Stimulated activated CD8-positive, alpha-beta memory T cell treated with anti-CD3 and anti-CD28 coated beads, Interleukin-4, amount 100 ng/mL, for 4 hours (primary cell): ENCODE measurements at regions not wholly inside any gene's neighbourhood (a gene's known extent, or its start where the extent isn't known, plus 50 kb on each side); places are given as distances from the start of the nearest gene placed in this dataset.

ENCODE experiments used
- DNase-seq, 2 donors: peaks; one replicate each; pipeline ENCODE4 v3.0.0-alpha.2; 2020; ENCODE audit warnings: low read depth in 2 of 2, low spot score in 1 of 2

DNA sequence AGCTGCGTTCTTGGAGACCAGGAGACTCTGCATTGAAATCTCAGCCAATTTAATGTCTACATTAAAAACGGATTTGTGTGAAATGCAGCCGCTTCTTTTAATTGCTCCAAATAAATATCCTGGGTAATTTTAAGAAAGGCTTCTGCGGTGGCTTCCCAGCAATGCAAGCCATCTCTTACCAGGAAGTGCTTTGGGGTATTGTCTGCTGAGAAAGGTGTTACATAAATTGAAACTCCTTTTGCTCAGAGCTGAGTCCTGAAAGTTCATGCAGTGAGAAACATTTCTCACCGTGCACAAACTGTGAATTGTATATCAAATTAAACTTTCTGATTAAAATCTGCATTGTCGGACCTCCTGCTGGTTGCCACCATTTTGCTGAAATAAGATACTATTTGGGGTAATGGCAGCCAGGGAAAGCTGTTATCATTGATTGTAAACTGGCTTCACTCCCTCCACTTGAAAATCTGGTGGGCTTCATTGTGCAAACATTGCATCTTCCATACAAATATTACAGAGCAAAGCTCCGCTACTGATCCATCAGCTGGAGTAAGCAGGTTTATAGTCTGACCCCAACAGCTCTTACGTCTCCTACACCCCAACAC is 59.5 kb downstream of the ZIC5 start:
- no peak for DNase-seq

- DNase-seq, result no peak
Measured at GRCh38 chr13:99911069-99911964, 60.2 kb downstream of the ZIC5 start.

GRCh38 chr13:99909836-99910619 is 61.5 kb downstream of the ZIC5 start:
- DNase-seq, result no peak

- DNase-seq, result no peak
Measured at GRCh38 chr13:99909097-99909835, 62.3 kb downstream of the ZIC5 start.

GRCh38 chr13:99908140-99908803 is 63.3 kb downstream of the ZIC5 start:
- no peak for DNase-seq

DNA sequence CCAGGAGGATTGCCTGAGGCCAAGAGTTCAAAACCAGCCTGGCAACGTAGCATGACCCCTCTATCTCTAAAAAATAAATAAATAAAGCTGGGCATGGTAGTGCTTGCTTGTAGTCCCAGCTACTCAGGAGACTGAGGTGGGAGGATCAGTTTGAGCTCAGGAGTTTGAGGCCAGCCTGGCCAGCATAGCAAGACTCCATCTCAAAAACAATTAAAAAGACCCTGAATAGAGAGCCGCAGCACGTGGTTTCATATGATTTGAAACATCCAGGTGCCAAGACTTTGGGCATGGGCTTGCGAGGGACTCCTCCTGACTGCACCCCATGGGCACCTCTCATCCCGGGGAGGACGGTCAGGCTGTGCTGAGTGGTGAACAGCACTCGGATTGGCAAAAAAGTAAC is 63.9 kb downstream of the ZIC5 start:
- no peak for DNase-seq

DNA sequence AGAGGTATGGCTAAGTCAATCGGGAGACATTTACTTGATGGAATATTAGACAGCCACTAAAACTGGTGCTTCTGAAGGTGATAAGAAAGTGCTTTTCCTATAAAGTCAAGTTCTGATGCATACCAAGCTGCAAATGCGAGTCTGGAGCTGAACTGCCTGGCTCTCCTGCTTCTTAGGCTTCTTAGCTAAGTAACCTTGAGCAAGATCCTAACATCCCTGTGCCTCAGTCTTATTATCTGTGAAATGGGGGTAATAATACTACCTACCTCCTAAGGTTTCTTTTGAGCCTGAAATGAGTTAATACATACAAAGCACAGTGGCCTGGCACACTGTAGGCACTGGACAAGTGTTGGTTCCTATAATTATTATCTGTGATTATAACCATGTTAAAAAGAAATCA is 64.5 kb downstream of the ZIC5 start:
- no peak for DNase-seq

- no peak for DNase-seq
Measured at GRCh38 chr13:99905814-99906213, 65.8 kb downstream of the ZIC5 start.

DNA sequence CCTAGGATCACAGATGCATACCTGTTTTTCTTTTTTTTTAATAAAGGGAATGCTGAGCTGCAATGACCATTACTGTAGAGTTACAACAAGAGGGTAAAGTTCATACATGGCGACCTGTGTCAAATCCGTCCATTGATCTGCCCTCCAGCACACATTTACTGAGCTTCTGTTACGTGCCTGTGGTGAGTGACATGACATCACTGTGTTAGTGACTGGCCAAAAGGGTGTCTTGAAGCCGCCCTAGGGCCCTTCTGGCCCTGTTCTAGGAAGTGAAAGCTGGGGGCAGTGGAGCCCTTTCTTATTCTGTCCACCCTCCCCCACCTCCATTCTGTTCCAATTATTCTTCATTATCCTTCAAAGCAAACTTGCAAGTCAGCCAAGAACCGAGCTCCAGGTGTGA is 66.3 kb downstream of the ZIC5 start:
- DNase-seq, result no peak

- DNase-seq, result no peak
Measured at GRCh38 chr13:99903140-99903539, 68.4 kb downstream of the ZIC5 start.

- no peak for DNase-seq
Measured at GRCh38 chr13:99902657-99903056, 68.9 kb downstream of the ZIC5 start.

- no peak for DNase-seq
Measured at GRCh38 chr13:99900960-99901359, 70.6 kb downstream of the ZIC5 start.

DNA sequence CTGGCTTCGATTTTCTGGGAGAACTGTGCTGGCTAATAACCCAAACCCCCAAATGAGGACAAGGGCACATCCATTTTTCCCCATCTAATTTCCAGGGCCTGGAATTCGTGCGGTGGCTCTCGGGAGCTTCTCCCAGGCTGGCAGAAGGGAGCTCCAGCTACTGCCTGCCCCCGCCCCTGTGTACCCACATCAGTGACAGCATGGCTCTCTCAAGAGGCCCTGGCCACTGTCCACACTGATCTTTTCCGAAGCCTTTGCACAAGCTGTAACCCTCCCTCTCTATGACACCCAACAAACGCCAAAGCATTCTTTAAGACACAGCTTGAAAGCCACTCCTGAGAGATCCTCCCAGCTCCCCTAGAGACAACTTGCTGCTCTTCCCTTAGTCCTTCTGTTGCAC is 73.1 kb downstream of the ZIC5 start:
- no peak for DNase-seq

DNA sequence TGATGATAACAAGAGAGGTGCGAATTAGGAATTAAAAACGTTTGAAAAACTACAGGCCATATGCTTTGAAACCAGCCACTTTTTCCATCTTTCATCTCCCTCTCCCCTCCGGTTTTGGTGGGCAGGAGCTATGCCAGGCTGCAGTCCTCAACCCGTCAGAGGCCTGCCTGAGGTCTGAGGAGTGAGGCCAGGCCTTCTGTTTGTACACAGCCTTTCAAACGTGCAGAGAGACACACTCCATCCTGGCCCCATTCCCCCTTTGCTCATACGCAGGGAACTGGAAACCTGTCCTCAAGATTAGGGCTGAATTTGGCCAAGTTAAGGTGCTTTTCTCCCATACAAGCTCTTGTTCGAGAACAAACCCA is 74.5 kb downstream of the ZIC5 start:
- no peak for DNase-seq

DNA sequence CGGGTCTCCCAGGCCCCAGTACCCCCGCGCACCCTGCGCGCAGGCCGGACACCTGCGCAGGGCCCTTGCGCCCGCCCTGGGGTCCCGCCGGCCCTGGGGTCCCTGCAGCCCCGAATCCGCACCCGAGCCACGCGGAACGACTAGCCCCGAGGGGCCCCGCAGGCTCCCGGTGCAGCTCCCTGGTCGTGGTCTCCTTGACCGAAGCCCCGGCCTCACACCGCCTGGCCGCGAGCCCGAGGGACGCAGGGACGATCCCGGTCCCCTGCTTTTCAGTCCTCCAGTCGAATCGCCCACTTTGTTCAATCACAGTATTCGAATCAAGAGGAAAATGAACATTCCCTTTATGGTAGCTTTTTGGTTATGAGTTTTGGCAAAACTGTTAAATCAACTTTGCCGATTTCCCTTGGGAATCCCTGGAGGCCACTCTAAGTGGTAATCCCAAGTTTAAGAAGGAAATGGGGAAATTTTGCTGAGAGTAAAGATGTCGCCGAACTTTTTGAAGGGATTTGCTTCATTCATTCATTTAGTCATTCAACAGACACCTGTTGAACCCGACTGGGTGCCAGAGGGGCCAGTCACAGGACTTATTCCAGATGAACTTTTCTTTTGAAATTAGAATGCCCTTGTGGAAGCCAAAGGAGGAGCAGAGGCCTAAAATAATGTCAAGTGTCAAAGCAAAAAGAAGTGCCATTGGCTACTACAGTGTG is 75.0 kb downstream of the ZIC5 start:
- no peak for DNase-seq

- DNase-seq, result no peak
Measured at GRCh38 chr13:99895444-99896368, 75.9 kb downstream of the ZIC5 start.

DNA sequence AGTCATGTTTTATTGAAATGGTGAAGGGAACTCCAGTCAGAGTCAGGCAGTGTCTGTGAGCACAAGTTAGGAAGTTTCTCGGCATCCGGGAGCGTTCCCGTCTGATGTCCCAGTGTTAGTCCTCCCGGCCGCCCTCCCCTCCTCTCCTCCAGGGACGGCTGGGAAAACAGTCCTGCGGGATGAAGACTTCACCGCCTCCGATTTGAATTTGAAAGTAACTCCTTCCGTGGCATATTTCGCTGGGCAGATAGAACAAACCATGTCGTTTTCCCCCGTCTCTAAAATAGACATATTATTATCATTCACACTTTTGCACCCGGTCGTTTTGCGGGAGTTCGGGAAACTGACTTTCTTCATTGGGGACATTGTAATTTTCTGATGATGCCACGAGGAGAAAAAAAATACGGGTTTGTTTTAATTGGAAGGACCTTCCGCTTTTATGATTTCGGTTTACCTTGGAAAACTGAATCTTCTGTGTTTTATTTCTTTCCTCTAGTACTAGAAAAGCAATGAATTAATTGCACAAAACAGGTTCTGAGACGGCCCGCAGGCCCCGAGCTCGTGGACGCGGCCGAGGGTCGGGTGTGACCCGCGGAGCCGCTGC is 76.6 kb downstream of the ZIC5 start:
- DNase-seq, result no peak

DNA sequence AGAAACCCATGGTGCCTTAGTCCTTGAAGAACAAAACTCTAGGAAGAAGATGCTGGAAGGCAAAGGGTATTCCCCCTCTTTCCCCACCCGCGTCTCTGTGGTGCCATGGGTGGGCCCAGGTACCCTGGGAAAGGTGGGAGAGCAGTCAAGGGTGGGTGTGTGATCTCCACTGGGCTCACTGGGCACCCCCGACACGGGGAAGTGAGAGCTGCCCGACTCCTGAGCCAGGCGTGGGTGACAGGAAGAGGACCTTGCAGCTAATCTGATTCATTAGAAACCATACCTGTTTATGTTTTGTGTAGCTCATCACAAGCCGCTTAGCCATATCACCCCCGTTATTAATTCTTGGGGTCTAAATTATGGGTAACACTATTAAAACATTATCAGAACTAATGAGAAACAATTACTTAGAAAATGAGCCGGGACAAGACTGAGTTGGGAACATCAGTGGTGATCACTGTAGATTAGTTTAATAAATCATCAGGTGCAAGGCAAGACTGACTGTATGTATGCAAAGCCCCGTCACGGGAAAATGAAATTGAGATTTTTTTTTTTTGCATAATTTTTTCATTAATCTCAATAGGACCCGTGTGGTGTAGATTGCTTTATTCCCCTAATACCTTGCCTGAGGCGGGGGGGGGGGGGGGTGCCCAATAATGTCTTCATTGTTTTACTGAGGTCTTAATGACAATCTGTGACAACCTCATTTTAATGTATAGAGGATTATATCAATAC is 77.3 kb downstream of the ZIC5 start:
- no peak for DNase-seq
